ENCODE measurements at regions not wholly inside any gene's neighbourhood (a gene's known extent, or its start where the extent isn't known, plus 50 kb on each side); places are given as distances from the start of the nearest gene placed in this dataset.

- no peak for TF ChIP-seq CTCF (IDR thresholded peaks at IDR 0.05)
- no peak for TF ChIP-seq POLR2A (IDR thresholded peaks at IDR 0.05)
- no peak for TF ChIP-seq EP300 (IDR thresholded peaks at IDR 0.05)
- TF ChIP-seq POLR2AphosphoS5 (IDR thresholded peaks at IDR 0.05) = no peak
Observed at GRCh38 chr10:2989292-2989947, 77.9 kb upstream of the PFKP start.

Data from suprapubic skin (tissue), 4 donors.